ENCODE measurements at regions not wholly inside any gene's neighbourhood (a gene's known extent, or its start where the extent isn't known, plus 50 kb on each side); places are given as distances from the start of the nearest gene placed in this dataset.

DNA sequence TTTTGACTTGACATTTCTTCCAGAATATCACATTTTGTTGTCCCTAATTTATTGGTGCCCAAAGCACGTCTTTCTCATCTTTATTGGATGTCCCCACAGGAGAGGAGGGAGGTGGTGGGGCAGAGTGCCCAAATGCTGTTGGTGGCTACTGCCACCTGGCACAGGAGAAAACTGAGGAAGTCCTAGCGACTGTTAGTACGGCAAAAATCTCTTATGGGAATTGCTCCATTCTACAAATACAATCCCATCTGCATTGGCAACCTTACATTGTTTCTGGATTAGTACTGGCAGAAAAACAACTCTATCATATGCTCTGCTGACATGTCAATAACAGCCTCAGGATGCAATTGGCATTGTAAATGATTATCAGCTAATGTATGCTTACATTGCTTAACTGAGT, 235.4 kb upstream of the IRAK1BP1 start:
- BruUV-seq (replicated peaks), result no TSS peak

GRCh38 chr6:78639111-78640110, 227.9 kb upstream of the IRAK1BP1 start:
- H3K27ac ChIP-seq (ENCODE audit: low read depth, low read length), result no peak overlapping the region
- ATAC-seq, result no peak
- H4K20me1 ChIP-seq (ENCODE audit: insufficient read depth), result no peaks in the 10 kb centered on the region
- H3K27me3 ChIP-seq (ENCODE audit: insufficient read depth, low read length), result no peaks in the 10 kb centered on the region
- no peak for DNase-seq (ENCODE audit: low read depth, low spot score)
- no peaks in the 10 kb centered on the region for H3K79me2 ChIP-seq (ENCODE audit: insufficient read depth, low read length)
- no peak overlapping the region for H3K9ac ChIP-seq (ENCODE audit: low read length)
- intact Hi-C loops (cut with micrococcal nuclease), result no loop called here
- no peak overlapping the region for H3K4me3 ChIP-seq (replicated peaks in 1 of 2; ENCODE audit: low read depth in 1 of 2, low read length in 2 of 2)
- H3K4me2 ChIP-seq (ENCODE audit: low read length), result no peak overlapping the region
- H3K4me1 ChIP-seq (ENCODE audit: control insufficient read depth in 1 of 2, insufficient read depth in 2 of 2, low read length in 2 of 2), result no peaks in the 10 kb centered on the region
- ChIA-PET CTCF (no interaction called here), RAD21 (ENCODE audit: low non-redundant PET in 1 of 2, low total read pairs in 2 of 2, uncharacterized antibody in 2 of 2, unreplicated experiment in 2 of 2) (no interaction called here), POLR2A (no interaction called here)
- no TSS peak for BruUV-seq (replicated peaks)
- H3K9me3 ChIP-seq (ENCODE audit: control insufficient read depth in 1 of 2, insufficient read depth in 1 of 2, low read depth in 1 of 2, low read length in 2 of 2), result no peaks in the 10 kb centered on the region
- no peaks in the 10 kb centered on the region for H3K36me3 ChIP-seq (ENCODE audit: control insufficient read depth in 1 of 2, insufficient read depth in 2 of 2, low read length in 2 of 2)
- H2AFZ ChIP-seq (ENCODE audit: low read depth, low read length, poor library complexity, severe bottlenecking), result no peak overlapping the region
- no peaks in the 10 kb centered on the region for H3K9me2 ChIP-seq (ENCODE audit: insufficient read depth)
- TF ChIP-seq EZH2phosphoT487 (IDR thresholded peaks at IDR 0.05; ENCODE audit: borderline replicate concordance) (no peak), TCF7L2 (IDR thresholded peaks at IDR 0.05; ENCODE audit: borderline replicate concordance, extremely low read depth, insufficient read depth, insufficient read length) (no peak), ZFX (IDR thresholded peaks at IDR 0.05) (no peak), SP1 (IDR thresholded peaks at IDR 0.05; ENCODE audit: low read depth) (no peak), SRF (IDR thresholded peaks at IDR 0.05; ENCODE audit: low read depth) (no peak), POLR2A (IDR thresholded peaks at IDR 0.05; ENCODE audit: borderline replicate concordance, extremely low read depth, insufficient read depth, insufficient read length) (no peak), SIN3A (IDR thresholded peaks at IDR 0.05; ENCODE audit: low read depth) (no peak), POLR2AphosphoS5 (IDR thresholded peaks at IDR 0.05; ENCODE audit: low read depth, low read length) (no peak), YY1 (IDR thresholded peaks at IDR 0.05; ENCODE audit: extremely low read depth, insufficient replicate concordance, low read depth, low read length) (no peak), CBX3 (IDR thresholded peaks at IDR 0.05; ENCODE audit: low read depth) (no peak), CEBPB (IDR thresholded peaks at IDR 0.05; ENCODE audit: low read depth) (no peak), EZH2 (IDR thresholded peaks at IDR 0.05) (no peak), ZNF274 (IDR thresholded peaks at IDR 0.05; ENCODE audit: low read depth, low read length) (no peak)
- TF ChIP-seq, protein P1, sequence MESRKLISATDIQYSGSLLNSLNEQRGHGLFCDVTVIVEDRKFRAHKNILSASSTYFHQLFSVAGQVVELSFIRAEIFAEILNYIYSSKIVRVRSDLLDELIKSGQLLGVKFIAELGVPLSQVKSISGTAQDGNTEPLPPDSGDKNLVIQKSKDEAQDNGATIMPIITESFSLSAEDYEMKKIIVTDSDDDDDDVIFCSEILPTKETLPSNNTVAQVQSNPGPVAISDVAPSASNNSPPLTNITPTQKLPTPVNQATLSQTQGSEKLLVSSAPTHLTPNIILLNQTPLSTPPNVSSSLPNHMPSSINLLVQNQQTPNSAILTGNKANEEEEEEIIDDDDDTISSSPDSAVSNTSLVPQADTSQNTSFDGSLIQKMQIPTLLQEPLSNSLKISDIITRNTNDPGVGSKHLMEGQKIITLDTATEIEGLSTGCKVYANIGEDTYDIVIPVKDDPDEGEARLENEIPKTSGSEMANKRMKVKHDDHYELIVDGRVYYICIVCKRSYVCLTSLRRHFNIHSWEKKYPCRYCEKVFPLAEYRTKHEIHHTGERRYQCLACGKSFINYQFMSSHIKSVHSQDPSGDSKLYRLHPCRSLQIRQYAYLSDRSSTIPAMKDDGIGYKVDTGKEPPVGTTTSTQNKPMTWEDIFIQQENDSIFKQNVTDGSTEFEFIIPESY (IDR thresholded peaks at IDR 0.05; ENCODE audit: extremely low read depth, insufficient replicate concordance, low read length), result no peak
- TF ChIP-seq, protein P2, sequence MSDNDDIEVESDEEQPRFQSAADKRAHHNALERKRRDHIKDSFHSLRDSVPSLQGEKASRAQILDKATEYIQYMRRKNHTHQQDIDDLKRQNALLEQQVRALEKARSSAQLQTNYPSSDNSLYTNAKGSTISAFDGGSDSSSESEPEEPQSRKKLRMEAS (IDR thresholded peaks at IDR 0.05), result no peak

More for the DNA sequence above, 235.4 kb upstream of the IRAK1BP1 start:
- intact Hi-C loops (cut with micrococcal nuclease), result no loop called here
- Histone ChIP-seq H3K27me3 (ENCODE audit: insufficient read depth, low read length) (no peaks in the 10 kb centered on the region), H3K9ac (ENCODE audit: low read length) (no peak overlapping the region), H3K4me1 (ENCODE audit: control insufficient read depth in 1 of 2, insufficient read depth in 2 of 2, low read length in 2 of 2) (no peaks in the 10 kb centered on the region), H3K36me3 (ENCODE audit: control insufficient read depth in 1 of 2, insufficient read depth in 2 of 2, low read length in 2 of 2) (no peaks in the 10 kb centered on the region), H3K9me3 (ENCODE audit: control insufficient read depth in 1 of 2, insufficient read depth in 1 of 2, low read depth in 1 of 2, low read length in 2 of 2) (no peaks in the 10 kb centered on the region), H3K27ac (ENCODE audit: low read depth, low read length) (no peak overlapping the region), H3K9me2 (ENCODE audit: insufficient read depth) (no peaks in the 10 kb centered on the region), H3K79me2 (ENCODE audit: insufficient read depth, low read length) (no peaks in the 10 kb centered on the region), H2AFZ (ENCODE audit: low read depth, low read length, poor library complexity, severe bottlenecking) (no peak overlapping the region), H3K4me2 (ENCODE audit: low read length) (no peak overlapping the region), H3K4me3 (replicated peaks in 1 of 2; ENCODE audit: low read depth in 1 of 2, low read length in 2 of 2) (no peak overlapping the region), H4K20me1 (ENCODE audit: insufficient read depth) (no peaks in the 10 kb centered on the region)
- ATAC-seq (no peak), DNase-seq (ENCODE audit: low read depth, low spot score) (no peak)
- ChIA-PET POLR2A (no interaction called here), RAD21 (ENCODE audit: low non-redundant PET in 1 of 2, low total read pairs in 2 of 2, uncharacterized antibody in 2 of 2, unreplicated experiment in 2 of 2) (no interaction called here), CTCF (no interaction called here)
- TF ChIP-seq FOSL1 (IDR thresholded peaks at IDR 0.05; ENCODE audit: low read depth) (no peak), EZH2 (IDR thresholded peaks at IDR 0.05) (no peak), ZFX (IDR thresholded peaks at IDR 0.05) (no peak), POLR2A (IDR thresholded peaks at IDR 0.05; ENCODE audit: borderline replicate concordance, extremely low read depth, insufficient read depth, insufficient read length) (no peak)
